GM21619 (cell line): ENCODE measurements at regions not wholly inside any gene's neighbourhood (a gene's known extent, or its start where the extent isn't known, plus 50 kb on each side); places are given as distances from the start of the nearest gene placed in this dataset.
A peak's percentile ranks its signal among the peaks of the same experiment; 100 is the strongest.
"Not testable (repeated sequence)": the region's sequence is repeated elsewhere in the genome, so short reads cannot be mapped to it uniquely, and the experiment has no call there.

ENCODE experiments used
- ATAC-seq: cut with Tn5 transposase; IDR thresholded peaks from one replicate; pipeline ENCODE4 v1.9.1; 2021; ENCODE audit not compliant: unreplicated experiment

DNA sequence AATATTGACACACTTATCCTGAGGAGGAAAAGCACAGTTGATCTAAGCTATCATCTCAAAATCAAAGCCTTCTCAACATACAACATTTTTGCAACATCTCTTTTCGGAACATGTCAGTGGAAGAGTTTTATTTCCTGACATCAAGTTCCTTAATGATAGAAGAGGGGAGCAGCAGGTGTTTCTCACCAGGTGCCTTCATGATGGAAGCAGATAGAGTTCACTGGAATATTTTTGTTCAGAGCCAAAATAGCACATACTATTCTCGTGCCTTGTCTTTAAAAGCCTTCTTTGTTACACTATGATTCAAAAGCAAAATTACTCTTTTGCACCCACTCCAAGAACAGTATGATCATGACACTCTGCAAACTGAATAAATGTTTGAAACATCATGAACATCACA lies 176.9 kb upstream of the CCNG1 start:
- no peak for ATAC-seq

DNA sequence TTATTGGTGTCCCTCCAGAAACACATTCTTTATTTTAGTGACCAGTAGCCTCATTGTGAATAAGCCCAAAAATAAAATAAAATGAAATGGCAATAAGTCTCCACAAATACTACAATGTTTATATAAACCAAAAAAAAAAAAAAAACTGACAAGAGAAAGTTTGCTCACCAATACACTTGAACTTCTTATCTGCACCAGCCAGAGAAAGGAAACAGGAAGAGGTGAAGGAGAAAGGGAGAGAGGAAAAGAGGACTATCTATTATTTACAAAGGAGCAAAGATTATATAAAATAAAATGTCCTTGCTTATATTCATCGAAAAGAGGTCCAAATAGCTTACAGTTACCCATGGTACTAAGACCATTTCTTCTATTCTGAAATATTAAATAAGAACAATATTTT lies 176.4 kb upstream of the CCNG1 start:
- ATAC-seq, result no peak

DNA sequence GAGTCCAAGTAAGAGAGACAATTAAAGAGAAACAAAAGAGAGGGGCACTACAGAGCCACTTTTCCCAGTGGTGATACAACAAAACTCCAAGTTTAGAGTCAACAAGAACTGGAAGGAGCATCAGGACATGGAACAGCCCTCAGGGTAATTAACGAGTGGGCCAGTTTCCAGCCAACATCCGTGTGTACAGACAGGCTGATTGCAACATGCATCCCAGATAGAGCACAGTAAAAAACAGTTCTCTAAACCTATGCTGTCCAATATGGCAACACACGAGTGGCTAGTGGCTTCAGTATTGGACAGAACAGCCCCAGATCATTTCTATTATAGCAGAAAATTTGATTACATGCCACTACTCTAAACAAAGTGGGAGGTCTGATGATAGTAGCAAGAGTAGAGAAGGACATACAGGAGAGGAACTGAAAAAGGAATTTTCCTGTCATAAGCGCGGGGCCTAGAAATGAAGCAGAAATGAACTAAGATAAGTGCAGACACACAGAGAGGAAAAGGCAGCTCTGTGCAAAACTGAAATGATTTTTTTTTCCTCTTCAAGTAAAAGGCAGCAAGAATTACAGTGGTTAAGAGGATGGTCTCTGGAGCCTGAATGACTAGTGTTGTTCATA lies 175.6 kb upstream of the CCNG1 start:
- ATAC-seq, result no peak

DNA sequence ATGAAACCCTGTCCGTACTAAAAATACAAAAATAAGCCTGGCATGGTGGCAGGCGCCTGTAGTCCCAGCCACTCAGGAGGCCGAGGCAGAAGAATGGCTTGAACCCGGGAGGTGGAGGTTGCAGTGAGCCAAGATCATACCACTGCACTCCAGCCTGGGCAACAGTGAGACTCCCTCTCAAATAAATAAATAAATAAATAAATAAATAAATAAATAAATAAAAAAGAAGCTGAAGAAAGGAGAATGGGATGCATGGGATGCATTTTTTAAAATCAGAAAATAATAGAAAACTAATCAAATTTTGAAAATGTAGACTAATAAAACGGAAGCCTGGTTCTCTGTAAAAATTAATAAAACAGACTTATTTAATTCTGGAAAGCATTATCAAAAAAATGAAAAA lies 171.1 kb upstream of the CCNG1 start:
- ATAC-seq, result not testable (repeated sequence)

- ATAC-seq, result no peak
Observed at GRCh38 chr5:163269624-163270023, 167.8 kb upstream of the CCNG1 start.

DNA sequence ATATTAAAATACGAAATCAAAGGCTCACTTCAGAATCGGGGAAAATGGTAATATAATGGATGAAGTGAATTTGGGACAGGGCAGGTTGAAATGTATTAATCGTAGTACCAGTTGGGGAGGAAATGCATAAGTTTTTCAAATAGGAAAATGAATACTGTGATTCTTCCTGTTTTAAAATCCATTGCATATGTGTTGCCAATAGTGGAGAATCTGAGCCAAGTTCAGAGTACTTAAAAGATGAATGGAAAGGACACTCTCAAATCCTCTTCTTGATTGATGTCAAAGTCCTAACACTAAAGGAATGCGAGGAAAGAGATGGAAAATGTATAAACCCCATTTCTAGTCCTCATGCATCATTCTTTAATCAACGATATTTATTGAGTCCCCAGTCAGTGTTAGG lies 160.9 kb upstream of the CCNG1 start:
- ATAC-seq, result no peak

DNA sequence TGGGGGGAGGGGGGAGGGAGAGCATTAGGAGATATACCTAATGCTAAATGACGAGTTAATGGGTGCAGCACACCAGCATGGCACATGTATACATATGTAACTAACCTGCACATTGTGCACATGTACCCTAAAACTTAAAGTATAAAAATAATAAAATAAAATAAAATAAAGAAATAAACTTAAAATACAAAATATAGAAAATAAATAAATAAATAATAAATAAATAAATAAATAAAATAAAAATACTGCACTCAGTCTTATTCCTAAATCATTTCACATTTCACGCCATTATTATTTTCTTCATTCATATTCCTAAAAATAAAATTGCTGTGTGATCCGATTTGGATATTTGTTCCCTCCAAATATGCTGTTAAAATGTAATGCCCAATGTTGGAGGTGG lies 156.5 kb upstream of the CCNG1 start:
- ATAC-seq, result not testable (repeated sequence)

DNA sequence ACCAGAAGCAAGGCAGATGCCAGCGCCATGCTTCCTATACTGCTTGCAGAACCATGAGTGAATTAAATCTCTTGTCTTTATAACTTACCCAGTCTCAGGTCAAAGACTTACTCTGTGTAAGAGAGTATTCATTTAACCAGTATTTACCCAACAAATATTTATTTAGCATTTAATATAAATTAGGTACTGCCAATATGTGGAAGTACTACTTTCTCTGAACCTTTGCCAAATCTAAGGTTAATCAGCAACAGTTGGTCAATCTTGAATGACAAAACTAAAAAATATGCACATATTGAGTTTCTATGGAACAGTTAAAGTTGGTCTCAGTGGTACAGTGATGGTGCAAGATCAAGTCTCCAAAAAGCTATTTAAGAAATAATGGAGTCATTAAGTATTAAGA lies 155.9 kb upstream of the CCNG1 start:
- ATAC-seq, result no peak

GRCh38 chr5:163293836-163294235 lies 143.6 kb upstream of the CCNG1 start:
- no peak for ATAC-seq

DNA sequence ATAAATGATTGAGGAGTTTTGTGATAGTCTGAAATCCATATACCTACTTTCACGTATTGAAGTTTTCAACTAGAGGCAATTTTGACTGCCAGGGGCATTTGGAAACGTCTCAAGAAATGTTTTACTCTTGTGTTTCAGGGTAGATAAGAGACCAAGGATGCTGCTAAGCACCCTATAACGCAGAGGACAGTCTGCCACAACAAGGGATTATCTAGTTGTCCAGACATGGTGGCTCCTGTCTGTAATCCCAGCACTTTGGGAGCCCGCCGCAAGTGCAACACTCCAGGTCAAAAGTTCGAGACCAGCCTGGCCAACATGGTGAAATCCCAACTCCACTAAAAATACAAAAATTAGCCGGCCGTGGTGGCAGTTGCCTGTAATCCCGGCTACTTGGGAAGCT lies 133.7 kb upstream of the CCNG1 start:
- ATAC-seq, result no peak

GRCh38 chr5:163305655-163306054 lies 131.7 kb upstream of the CCNG1 start:
- no peak for ATAC-seq

GRCh38 chr5:163306421-163306820 lies 131.0 kb upstream of the CCNG1 start:
- no peak for ATAC-seq

- ATAC-seq, result no peak
Observed at GRCh38 chr5:163309914-163310313, 127.5 kb upstream of the CCNG1 start.

DNA sequence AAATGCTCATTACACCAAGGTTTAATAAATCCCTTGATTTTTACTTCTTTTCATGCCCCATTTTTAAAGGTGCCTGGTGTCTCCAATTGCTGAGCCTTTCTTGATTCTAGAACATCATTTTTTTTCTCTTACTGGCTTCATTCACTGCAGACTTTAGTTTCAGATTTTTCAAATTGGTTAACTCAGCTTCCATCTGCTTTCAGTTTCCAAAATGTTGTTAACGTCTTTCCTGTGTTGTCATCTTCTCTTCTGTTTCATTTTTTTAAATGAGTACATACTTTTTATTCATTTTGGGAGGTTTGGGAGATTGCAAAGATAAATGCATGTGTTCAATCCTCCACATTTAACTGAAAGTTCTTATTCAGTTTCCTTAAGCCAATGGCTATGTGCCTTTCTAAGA lies 126.4 kb upstream of the CCNG1 start:
- ATAC-seq, result peak; percentile 67

DNA sequence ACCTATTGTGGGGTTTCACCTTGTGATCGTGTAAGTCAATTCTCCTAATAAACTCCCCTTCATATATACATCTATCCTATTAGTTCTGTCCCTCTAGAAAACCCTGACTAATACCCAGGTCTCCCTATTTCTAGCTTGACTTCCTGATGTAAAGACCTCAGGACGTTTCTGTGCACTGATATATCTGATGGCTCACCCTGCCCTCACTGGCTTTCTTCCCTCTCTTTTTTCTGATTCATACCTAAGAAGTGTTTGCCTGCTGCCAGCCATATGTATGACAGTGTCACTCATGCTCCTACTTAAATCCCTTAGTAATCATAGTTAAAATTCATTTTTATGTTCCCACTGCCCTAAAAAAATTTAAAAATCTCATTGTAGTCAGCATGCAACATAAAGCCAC lies 124.8 kb upstream of the CCNG1 start:
- ATAC-seq, result no peak

- not testable (repeated sequence) for ATAC-seq
Observed at GRCh38 chr5:163313049-163313448, 124.3 kb upstream of the CCNG1 start.

DNA sequence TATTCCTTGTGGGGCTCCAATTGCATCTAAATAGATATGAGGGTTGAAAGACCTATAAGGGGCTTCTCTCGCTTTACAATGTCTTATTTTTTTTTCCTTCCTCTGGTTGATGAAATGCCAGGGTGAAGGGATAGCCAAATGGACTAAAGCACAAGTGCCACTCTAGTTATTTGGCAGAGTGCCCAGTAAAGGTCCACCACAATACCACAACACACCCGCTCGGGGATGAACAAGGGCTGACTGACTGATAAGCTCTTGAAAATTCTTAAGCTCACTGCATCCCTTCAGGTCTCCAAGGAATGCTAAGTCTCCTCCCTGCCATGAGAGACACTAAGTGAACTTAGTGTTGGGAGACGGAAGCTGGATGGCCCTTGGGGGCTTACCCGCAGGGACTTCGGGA lies 121.0 kb upstream of the CCNG1 start:
- not testable (repeated sequence) for ATAC-seq

GRCh38 chr5:163318707-163319106 lies 118.7 kb upstream of the CCNG1 start:
- ATAC-seq, result no peak

DNA sequence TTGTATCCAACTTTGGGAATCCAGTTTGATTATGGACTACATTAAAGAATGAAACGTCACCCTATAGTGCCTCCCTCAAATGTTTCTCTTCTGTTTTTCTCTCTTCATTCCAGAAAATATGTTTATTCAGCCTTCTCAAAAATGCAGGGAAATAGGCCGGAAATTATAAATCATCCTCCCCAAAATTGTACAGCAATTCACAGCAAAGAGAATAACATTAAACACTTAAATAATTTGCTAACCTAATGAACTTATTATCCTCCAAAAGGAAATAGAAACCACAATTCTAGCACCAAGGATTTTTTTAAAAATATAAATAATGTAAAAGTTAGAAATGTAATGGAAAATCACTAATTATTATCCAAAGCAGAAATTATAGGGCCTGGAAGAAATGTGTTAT lies 115.9 kb upstream of the CCNG1 start:
- ATAC-seq, result no peak

- ATAC-seq, result no peak
Observed at GRCh38 chr5:163330723-163331668, 106.4 kb upstream of the CCNG1 start.

- ATAC-seq, result not testable (repeated sequence)
Observed at GRCh38 chr5:163336074-163336473, 101.3 kb upstream of the CCNG1 start.

DNA sequence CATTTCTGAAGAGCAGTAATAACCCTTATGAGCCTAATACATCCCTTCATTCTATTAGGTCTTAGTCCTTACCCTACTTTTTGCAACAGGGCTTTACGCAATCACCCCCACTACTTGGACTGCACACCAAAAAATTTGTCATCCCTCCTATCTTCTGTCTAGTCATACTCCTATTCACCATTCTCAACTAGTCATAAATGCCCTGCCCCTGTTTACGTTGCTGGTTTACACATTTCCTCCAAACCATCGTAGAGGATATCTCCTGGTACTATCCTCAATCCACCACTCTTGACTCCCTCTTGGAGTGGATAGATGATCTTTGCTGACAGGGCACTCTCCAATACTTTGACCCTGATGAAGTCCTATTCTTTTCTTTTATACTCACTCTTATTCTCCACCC lies 98.2 kb upstream of the CCNG1 start:
- no peak for ATAC-seq
